ENCODE measurements at regions not wholly inside any gene's neighbourhood (a gene's known extent, or its start where the extent isn't known, plus 50 kb on each side); places are given as distances from the start of the nearest gene placed in this dataset.

GRCh38 chr14:61217516-61217915 is 63.6 kb downstream of the TMEM30B start:
- TF ChIP-seq EZH2 (IDR thresholded peaks at IDR 0.05; ENCODE audit: insufficient read depth, low read length) = no peak
- TF ChIP-seq, protein P1, sequence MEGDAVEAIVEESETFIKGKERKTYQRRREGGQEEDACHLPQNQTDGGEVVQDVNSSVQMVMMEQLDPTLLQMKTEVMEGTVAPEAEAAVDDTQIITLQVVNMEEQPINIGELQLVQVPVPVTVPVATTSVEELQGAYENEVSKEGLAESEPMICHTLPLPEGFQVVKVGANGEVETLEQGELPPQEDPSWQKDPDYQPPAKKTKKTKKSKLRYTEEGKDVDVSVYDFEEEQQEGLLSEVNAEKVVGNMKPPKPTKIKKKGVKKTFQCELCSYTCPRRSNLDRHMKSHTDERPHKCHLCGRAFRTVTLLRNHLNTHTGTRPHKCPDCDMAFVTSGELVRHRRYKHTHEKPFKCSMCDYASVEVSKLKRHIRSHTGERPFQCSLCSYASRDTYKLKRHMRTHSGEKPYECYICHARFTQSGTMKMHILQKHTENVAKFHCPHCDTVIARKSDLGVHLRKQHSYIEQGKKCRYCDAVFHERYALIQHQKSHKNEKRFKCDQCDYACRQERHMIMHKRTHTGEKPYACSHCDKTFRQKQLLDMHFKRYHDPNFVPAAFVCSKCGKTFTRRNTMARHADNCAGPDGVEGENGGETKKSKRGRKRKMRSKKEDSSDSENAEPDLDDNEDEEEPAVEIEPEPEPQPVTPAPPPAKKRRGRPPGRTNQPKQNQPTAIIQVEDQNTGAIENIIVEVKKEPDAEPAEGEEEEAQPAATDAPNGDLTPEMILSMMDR (IDR thresholded peaks at IDR 0.05; ENCODE audit: insufficient read depth, low read depth, low read length) = no peak

Measured in astrocyte (in vitro differentiated cells and primary cell).